Smooth muscle cell (in vitro differentiated cells): ENCODE measurements at regions not wholly inside any gene's neighbourhood (a gene's known extent, or its start where the extent isn't known, plus 50 kb on each side); places are given as distances from the start of the nearest gene placed in this dataset.

Experiments
- DNase-seq: peaks from one replicate; lab custom pipeline; 2025; ENCODE audit not compliant: unreplicated experiment; lab: John Stamatoyannopoulos, UW
- H2AFZ ChIP-seq: fragments of 200-600 bp; sonication (generic); 2 replicates; pipeline ENCODE4 v1.6.0; 2016; ENCODE audit warnings: antibody characterized with exemption, low read depth, mild to moderate bottlenecking
- H3F3A ChIP-seq: fragments of 200-600 bp; sonication (generic); 2 replicates; pipeline ENCODE4 v1.6.0; 2017; ENCODE audit warnings: antibody characterized with exemption, low read depth
- H3K27ac ChIP-seq: fragments of 200-600 bp; sonication (generic); 2 replicates; pipeline ENCODE4 v1.5.1; 2016; ENCODE audit warnings: low read depth, mild to moderate bottlenecking
- H3K27me3 ChIP-seq: fragments of 200-600 bp; sonication (generic); 2 replicates; pipeline ENCODE4 v1.6.1; 2016; ENCODE audit warnings: low read depth, mild to moderate bottlenecking
- H3K36me3 ChIP-seq: fragments of 200-600 bp; sonication (generic); 2 replicates; pipeline ENCODE4 v1.5.1; 2016; ENCODE audit warnings: low read depth
- H3K4me1 ChIP-seq: fragments of 200-600 bp; sonication (generic); 2 replicates; pipeline ENCODE4 v1.5.1; 2016; ENCODE audit warnings: low read depth
- H3K4me2 ChIP-seq: fragments of 200-600 bp; sonication (generic); 2 replicates; pipeline ENCODE4 v1.6.0; 2016; ENCODE audit warnings: mild to moderate bottlenecking
- H3K4me3 ChIP-seq: fragments of 200-600 bp; sonication (generic); 2 replicates; pipeline ENCODE4 v1.5.1; 2016; ENCODE audit warnings: mild to moderate bottlenecking
- H3K79me2 ChIP-seq: fragments of 200-600 bp; sonication (generic); 2 replicates; pipeline ENCODE4 v1.6.0; 2016; ENCODE audit warnings: low read depth, mild to moderate bottlenecking
- H3K9ac ChIP-seq: fragments of 200-600 bp; sonication (generic); 2 replicates; pipeline ENCODE4 v1.6.0; 2016; ENCODE audit warnings: low read depth
- H3K9me3 ChIP-seq: fragments of 200-600 bp; sonication (generic); replicated peaks from 2 replicates; pipeline ENCODE4 v1.5.1; 2016; ENCODE audit warnings: low read depth
- H4K20me1 ChIP-seq: fragments of 200-600 bp; sonication (generic); 2 replicates; pipeline ENCODE4 v1.6.0; 2016; ENCODE audit warnings: low read depth
- WGBS: methylation state at CpG from one replicate; pipeline ENCODE4 v1.1.7; 2016; ENCODE audit warnings: low lambda C conversion rate; 5-methylcytosine and 5-hydroxymethylcytosine counted together
- TF ChIP-seq, protein P1 (sequence below): fragments of 200-600 bp; sonication (generic); IDR thresholded peaks from 2 replicates; pipeline ENCODE4 v1.5.1; 2017; ENCODE audit warnings: borderline replicate concordance, mild to moderate bottlenecking, antibody characterized with exemption; ENCODE audit not compliant: insufficient read depth, poor library complexity, severe bottlenecking

DNA sequence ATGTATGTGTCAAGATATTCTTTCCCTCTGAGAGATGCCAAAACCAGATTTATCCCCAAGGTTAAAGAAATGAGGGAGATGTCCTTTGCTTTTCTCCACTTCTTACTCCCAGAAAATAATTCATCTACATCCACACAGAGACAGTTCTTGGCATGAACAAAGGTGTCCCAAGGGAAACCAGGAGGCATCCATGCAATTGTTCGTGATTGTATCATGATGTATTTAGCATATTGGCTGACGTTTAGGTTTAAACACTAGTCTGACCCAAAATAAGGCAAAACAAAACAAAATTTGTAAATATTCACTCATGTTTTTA is 223.9 kb downstream of the C7orf25 start:
- Histone ChIP-seq H3K79me2 (no peaks in the 10 kb centered on the region), H3K4me1 (peaks cover 26% of the 10 kb centered on the region), H3K9me3 (no peaks in the 10 kb centered on the region), H3K4me2 (no peak overlapping the region), H3K27me3 (no peaks in the 10 kb centered on the region), H3K27ac (no peak overlapping the region), H2AFZ (no peak overlapping the region), H4K20me1 (no peaks in the 10 kb centered on the region), H3F3A (no peaks in the 10 kb centered on the region), H3K9ac (no peak overlapping the region), H3K36me3 (no peaks in the 10 kb centered on the region), H3K4me3 (no peak overlapping the region)
- DNase-seq = no peak
- TF ChIP-seq, protein P1, sequence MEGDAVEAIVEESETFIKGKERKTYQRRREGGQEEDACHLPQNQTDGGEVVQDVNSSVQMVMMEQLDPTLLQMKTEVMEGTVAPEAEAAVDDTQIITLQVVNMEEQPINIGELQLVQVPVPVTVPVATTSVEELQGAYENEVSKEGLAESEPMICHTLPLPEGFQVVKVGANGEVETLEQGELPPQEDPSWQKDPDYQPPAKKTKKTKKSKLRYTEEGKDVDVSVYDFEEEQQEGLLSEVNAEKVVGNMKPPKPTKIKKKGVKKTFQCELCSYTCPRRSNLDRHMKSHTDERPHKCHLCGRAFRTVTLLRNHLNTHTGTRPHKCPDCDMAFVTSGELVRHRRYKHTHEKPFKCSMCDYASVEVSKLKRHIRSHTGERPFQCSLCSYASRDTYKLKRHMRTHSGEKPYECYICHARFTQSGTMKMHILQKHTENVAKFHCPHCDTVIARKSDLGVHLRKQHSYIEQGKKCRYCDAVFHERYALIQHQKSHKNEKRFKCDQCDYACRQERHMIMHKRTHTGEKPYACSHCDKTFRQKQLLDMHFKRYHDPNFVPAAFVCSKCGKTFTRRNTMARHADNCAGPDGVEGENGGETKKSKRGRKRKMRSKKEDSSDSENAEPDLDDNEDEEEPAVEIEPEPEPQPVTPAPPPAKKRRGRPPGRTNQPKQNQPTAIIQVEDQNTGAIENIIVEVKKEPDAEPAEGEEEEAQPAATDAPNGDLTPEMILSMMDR = no peak
- WGBS = 97% methylated on average over 2 of the region's 2 CpGs

DNA sequence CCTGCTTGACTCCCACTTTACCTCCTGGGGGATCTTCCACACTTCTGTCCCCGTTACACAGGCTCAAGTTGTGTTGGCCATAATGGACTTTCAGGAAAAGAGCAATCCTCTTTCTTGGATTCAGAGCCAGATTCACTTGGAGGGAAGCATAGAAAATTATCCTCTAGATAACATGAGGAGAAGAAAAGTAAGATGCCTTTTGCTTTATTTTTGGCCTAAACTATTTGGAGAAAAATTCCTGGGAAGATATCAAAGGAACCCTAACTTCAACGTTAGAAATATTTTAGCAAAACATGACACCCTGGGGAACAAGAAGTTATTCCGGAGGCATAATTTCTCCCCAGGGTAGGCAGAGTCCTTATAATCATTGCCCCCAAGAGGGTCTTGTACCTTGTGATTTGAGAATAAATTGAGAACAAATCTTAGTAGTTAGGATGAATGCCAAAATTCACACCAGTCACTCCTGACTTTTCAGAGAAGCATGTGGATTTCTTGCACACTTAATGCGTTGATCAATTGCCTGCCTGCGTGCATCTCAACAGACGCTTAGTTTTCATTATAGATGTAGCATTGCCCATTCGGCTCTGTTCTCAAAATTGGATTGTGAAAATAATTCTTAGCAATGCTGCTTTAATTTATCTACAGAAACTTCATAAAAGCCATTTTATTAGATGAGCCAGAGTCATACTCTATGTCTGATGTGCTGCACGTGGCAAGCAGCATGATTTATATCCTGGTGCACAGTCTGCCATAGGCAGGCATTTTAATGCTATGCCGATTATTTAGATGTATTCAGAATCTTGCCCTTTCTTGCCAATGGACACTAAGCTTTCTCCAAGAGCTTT is 224.4 kb downstream of the C7orf25 start:
- WGBS = 89% methylated on average over 9 of the region's 9 CpGs
- TF ChIP-seq, protein P1 = no peak
- H3F3A ChIP-seq = no peaks in the 10 kb centered on the region
- no peak overlapping the region for H3K4me3 ChIP-seq
- no peak overlapping the region for H3K4me2 ChIP-seq
- no peaks in the 10 kb centered on the region for H4K20me1 ChIP-seq
- H3K79me2 ChIP-seq = no peaks in the 10 kb centered on the region
- DNase-seq = no peak
- H2AFZ ChIP-seq = no peak overlapping the region
- no peak overlapping the region for H3K9ac ChIP-seq
- H3K27ac ChIP-seq = no peak overlapping the region
- peaks cover 24% of the 10 kb centered on the region for H3K4me1 ChIP-seq
- H3K36me3 ChIP-seq = no peaks in the 10 kb centered on the region
- H3K9me3 ChIP-seq = no peaks in the 10 kb centered on the region
- H3K27me3 ChIP-seq = no peaks in the 10 kb centered on the region

DNA sequence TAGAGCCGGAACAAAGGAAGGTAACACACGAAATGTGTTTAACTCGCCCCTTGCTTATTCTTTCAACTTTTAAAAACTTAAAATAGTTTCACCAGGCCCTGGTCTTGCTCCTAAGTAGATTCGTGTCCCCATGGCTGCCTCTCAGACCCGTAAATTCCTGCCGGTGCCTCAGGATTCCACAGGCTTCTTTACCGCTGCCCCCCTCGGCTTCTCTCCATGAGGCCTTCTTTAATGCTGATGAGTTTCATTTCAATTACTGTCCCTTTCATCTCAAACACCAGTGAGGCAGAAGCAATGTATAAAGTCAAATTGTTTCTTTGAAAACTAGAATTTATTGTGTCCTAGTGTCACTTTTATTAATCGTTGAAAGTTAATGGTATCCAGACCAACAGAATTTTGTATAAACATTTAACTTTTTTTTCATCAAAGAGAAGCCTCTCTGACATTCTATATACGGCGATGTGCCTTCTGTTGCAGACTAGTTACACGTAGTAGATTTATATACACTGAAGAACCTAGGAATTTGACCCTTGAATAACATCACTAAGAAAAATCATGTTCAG is 225.2 kb downstream of the C7orf25 start:
- no peak overlapping the region for H3K4me2 ChIP-seq
- H3K9ac ChIP-seq = no peak overlapping the region
- H2AFZ ChIP-seq = no peak overlapping the region
- no peaks in the 10 kb centered on the region for H3K9me3 ChIP-seq
- DNase-seq = no peak
- H3K36me3 ChIP-seq = no peaks in the 10 kb centered on the region
- no peaks in the 10 kb centered on the region for H3K27me3 ChIP-seq
- 55% methylated on average over 12 of the region's 12 CpGs for WGBS
- H3K27ac ChIP-seq = no peak overlapping the region
- H3K4me1 ChIP-seq = peaks cover 24% of the 10 kb centered on the region
- H3F3A ChIP-seq = no peaks in the 10 kb centered on the region
- no peak overlapping the region for H3K4me3 ChIP-seq
- no peaks in the 10 kb centered on the region for H3K79me2 ChIP-seq
- H4K20me1 ChIP-seq = no peaks in the 10 kb centered on the region
- TF ChIP-seq, protein P1 = no peak

DNA sequence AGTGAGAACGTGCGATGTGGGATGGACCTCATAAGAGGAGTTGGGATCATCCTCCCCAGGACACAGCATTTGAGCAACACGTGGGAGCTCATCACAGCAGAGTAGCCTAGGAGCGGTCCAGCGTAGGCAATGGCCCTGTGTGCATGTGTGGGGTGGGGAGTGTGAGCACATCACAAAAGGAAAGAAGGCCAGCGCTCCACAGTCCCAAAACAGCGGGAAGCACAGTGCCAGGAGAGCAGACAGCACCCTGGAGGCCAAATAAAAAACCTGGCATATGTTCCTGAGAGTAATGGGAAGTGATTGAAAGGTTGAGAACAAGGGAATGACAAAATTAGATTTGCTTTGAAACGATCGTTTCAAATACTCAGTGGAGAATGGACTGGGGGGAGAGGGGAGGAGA is 226.0 kb downstream of the C7orf25 start:
- WGBS = 71% methylated on average over 9 of the region's 9 CpGs
- Histone ChIP-seq H3K27ac (no peak overlapping the region), H3K36me3 (no peaks in the 10 kb centered on the region), H3K4me3 (no peak overlapping the region), H2AFZ (no peak overlapping the region), H3K9me3 (no peaks in the 10 kb centered on the region), H4K20me1 (no peaks in the 10 kb centered on the region), H3K79me2 (no peaks in the 10 kb centered on the region), H3K4me2 (no peak overlapping the region), H3K9ac (no peak overlapping the region), H3K4me1 (peaks cover 24% of the 10 kb centered on the region), H3K27me3 (no peaks in the 10 kb centered on the region), H3F3A (no peaks in the 10 kb centered on the region)
- no peak for DNase-seq
- TF ChIP-seq, protein P1 = no peak
